ENCODE measurements at regions not wholly inside any gene's neighbourhood (a gene's known extent, or its start where the extent isn't known, plus 50 kb on each side); places are given as distances from the start of the nearest gene placed in this dataset.
A peak's percentile ranks its signal among the peaks of the same experiment; 100 is the strongest.

- intact Hi-C loops (cut with micrococcal nuclease), result no loop called here
- POLR2A ChIA-PET, result no interaction called here
- no TSS peak for BruUV-seq (replicated peaks)
These were observed 186.3 kb downstream of the OGFRL1 start for GRCh38 chr6:71474942-71475341.

GRCh38 chr6:71476371-71476770 is 187.8 kb downstream of the OGFRL1 start:
- Mint-ChIP-seq H3K36me3 (ENCODE audit: insufficient read depth, unreplicated experiment) (no peaks in the 10 kb centered on the region), H3K4me3 (ENCODE audit: unreplicated experiment) (no peak overlapping the region), H3K9me3 (ENCODE audit: unreplicated experiment) (no peaks in the 10 kb centered on the region), H3K4me1 (ENCODE audit: insufficient read depth, unreplicated experiment) (peaks cover 20% of the 10 kb centered on the region), H3K27me3 (ENCODE audit: insufficient read depth, unreplicated experiment) (no peaks in the 10 kb centered on the region), H3K27ac (ENCODE audit: low read depth, unreplicated experiment) (no peak overlapping the region)
- BruUV-seq (replicated peaks), result no TSS peak
- CTCF ChIA-PET, result interaction anchor here (1.5 kb wide), 1 partner anchor 78 kb away, joined by 5 read pairs; no protein-coding TSS in a partner anchor
- TF ChIP-seq CTCF (IDR thresholded peaks at IDR 0.05; ENCODE audit: unreplicated experiment), result no peak
- no peak for DNase-seq (ENCODE audit: unreplicated experiment)
- POLR2A ChIA-PET, result interaction anchor here (0.6 kb wide), 2 partner anchors 98 to 1311 kb away, joined by 3 read pairs; no protein-coding TSS in a partner anchor
- intact Hi-C loops (cut with micrococcal nuclease), result no loop called here

More at GRCh38 chr6:71474942-71475341, 186.3 kb downstream of the OGFRL1 start:
- H3K36me3 Mint-ChIP-seq (ENCODE audit: insufficient read depth, unreplicated experiment), result no peaks in the 10 kb centered on the region
- no peaks in the 10 kb centered on the region for H3K9me3 Mint-ChIP-seq (ENCODE audit: unreplicated experiment)
- DNase-seq (ENCODE audit: unreplicated experiment), result no peak
- H3K27ac Mint-ChIP-seq (ENCODE audit: low read depth, unreplicated experiment), result no peak overlapping the region
- H3K4me3 Mint-ChIP-seq (ENCODE audit: unreplicated experiment), result no peak overlapping the region
- H3K4me1 Mint-ChIP-seq (ENCODE audit: insufficient read depth, unreplicated experiment), result peaks cover 19% of the 10 kb centered on the region
- no peak for TF ChIP-seq CTCF (IDR thresholded peaks at IDR 0.05; ENCODE audit: unreplicated experiment)
- H3K27me3 Mint-ChIP-seq (ENCODE audit: insufficient read depth, unreplicated experiment), result no peaks in the 10 kb centered on the region
- CTCF ChIA-PET, result no interaction called here

- no TSS peak for BruUV-seq (replicated peaks)
- Mint-ChIP-seq H3K9me3 (ENCODE audit: unreplicated experiment) (no peaks in the 10 kb centered on the region), H3K27ac (ENCODE audit: low read depth, unreplicated experiment) (no peak overlapping the region), H3K27me3 (ENCODE audit: insufficient read depth, unreplicated experiment) (no peaks in the 10 kb centered on the region), H3K4me1 (ENCODE audit: insufficient read depth, unreplicated experiment) (peaks cover 25% of the 10 kb centered on the region), H3K36me3 (ENCODE audit: insufficient read depth, unreplicated experiment) (no peaks in the 10 kb centered on the region), H3K4me3 (ENCODE audit: unreplicated experiment) (no peak overlapping the region)
- intact Hi-C loops (cut with micrococcal nuclease), result no loop called here
- POLR2A ChIA-PET, result interaction anchor here (0.6 kb wide), 3 partner anchors 99 to 1310 kb away, joined by 3 read pairs; no protein-coding TSS in a partner anchor
- DNase-seq (ENCODE audit: unreplicated experiment), result no peak
- no peak for TF ChIP-seq CTCF (IDR thresholded peaks at IDR 0.05; ENCODE audit: unreplicated experiment)
- CTCF ChIA-PET, result interaction anchor here (1.5 kb wide), 1 partner anchor 78 kb away, joined by 5 read pairs; no protein-coding TSS in a partner anchor
These were observed 188.3 kb downstream of the OGFRL1 start for GRCh38 chr6:71476872-71477271.

- POLR2A ChIA-PET, result interaction anchor here (1.0 to 2.1 kb wide), 2 partner anchors 16 to 58 kb away, joined by 4 to 8 read pairs; no protein-coding TSS in a partner anchor
These were observed 190.4 kb downstream of the OGFRL1 start for GRCh38 chr6:71478834-71479541.

More at GRCh38 chr6:71478834-71479541, 190.4 kb downstream of the OGFRL1 start:
- Mint-ChIP-seq H3K4me1 (ENCODE audit: insufficient read depth, unreplicated experiment) (peaks cover 20% of the 10 kb centered on the region), H3K36me3 (ENCODE audit: insufficient read depth, unreplicated experiment) (no peaks in the 10 kb centered on the region), H3K27me3 (ENCODE audit: insufficient read depth, unreplicated experiment) (no peaks in the 10 kb centered on the region), H3K27ac (ENCODE audit: low read depth, unreplicated experiment) (peak overlapping the region; percentile 59), H3K9me3 (ENCODE audit: unreplicated experiment) (no peaks in the 10 kb centered on the region), H3K4me3 (ENCODE audit: unreplicated experiment) (no peak overlapping the region)
- no TSS peak for BruUV-seq (replicated peaks)
- intact Hi-C loops (cut with micrococcal nuclease), result no loop called here
- no peak for TF ChIP-seq CTCF (IDR thresholded peaks at IDR 0.05; ENCODE audit: unreplicated experiment)
- peak; percentile 73 for DNase-seq (ENCODE audit: unreplicated experiment)
- CTCF ChIA-PET, result interaction anchor here (0.7 to 1.7 kb wide), 2 partner anchors 94 to 1139 kb away, joined by 4 to 5 read pairs; no protein-coding TSS in a partner anchor
